PC-3 (cell line): ENCODE measurements at regions not wholly inside any gene's neighbourhood (a gene's known extent, or its start where the extent isn't known, plus 50 kb on each side); places are given as distances from the start of the nearest gene placed in this dataset.

Experiments used
- EZH2 ChIP-seq: fragments of 300-600 bp; sonication (generic); IDR thresholded peaks from one replicate; pipeline ENCODE4 v1.6.1; 2017; ENCODE audit warnings: antibody characterized with exemption, mild to moderate bottlenecking, low read length; ENCODE audit not compliant: unreplicated experiment
- TF ChIP-seq, protein P1 (sequence below): fragments of 300-600 bp; sonication (generic); conservative IDR thresholded peaks from 2 replicates; pipeline ENCODE4 v1.5.1; 2017; ENCODE audit warnings: antibody characterized with exemption, low read depth, mild to moderate bottlenecking, low read length

DNA sequence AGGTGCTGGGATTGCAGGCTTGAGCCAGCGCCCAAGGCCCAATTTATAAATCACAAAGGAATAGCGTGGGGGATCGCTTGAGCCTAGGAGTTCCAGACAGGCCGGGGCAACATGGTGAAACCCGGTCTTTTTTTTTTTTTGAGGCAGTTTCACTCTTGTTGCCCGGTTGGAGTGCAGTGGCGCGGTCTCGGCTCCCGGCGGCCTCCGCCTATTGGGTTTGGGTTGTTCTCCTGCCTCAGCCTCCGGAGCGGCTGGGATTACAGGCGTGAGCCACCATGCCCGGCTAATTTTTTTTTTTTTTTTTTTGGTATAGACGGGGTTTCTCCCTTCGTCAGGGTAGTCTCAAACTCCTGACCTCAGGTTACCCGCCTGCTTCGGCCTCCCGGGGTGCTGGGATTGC is 65.0 kb downstream of the GOLGA6L7 start:
- TF ChIP-seq, protein P1, sequence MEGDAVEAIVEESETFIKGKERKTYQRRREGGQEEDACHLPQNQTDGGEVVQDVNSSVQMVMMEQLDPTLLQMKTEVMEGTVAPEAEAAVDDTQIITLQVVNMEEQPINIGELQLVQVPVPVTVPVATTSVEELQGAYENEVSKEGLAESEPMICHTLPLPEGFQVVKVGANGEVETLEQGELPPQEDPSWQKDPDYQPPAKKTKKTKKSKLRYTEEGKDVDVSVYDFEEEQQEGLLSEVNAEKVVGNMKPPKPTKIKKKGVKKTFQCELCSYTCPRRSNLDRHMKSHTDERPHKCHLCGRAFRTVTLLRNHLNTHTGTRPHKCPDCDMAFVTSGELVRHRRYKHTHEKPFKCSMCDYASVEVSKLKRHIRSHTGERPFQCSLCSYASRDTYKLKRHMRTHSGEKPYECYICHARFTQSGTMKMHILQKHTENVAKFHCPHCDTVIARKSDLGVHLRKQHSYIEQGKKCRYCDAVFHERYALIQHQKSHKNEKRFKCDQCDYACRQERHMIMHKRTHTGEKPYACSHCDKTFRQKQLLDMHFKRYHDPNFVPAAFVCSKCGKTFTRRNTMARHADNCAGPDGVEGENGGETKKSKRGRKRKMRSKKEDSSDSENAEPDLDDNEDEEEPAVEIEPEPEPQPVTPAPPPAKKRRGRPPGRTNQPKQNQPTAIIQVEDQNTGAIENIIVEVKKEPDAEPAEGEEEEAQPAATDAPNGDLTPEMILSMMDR: no peak
- TF ChIP-seq EZH2: no peak
